ENCODE measurements at regions not wholly inside any gene's neighbourhood (a gene's known extent, or its start where the extent isn't known, plus 50 kb on each side); places are given as distances from the start of the nearest gene placed in this dataset.

- TF ChIP-seq POLR2AphosphoS5 (IDR thresholded peaks at IDR 0.05; ENCODE audit: borderline replicate concordance, low read depth, low read length) (no peak), EZH2 (IDR thresholded peaks at IDR 0.05) (no peak)
Measured at GRCh38 chr6:87828044-87828443, 126.0 kb upstream of the AKIRIN2 start.

All from SK-N-MC (cell line).